HG03097 (cell line): ENCODE measurements at regions not wholly inside any gene's neighbourhood (a gene's known extent, or its start where the extent isn't known, plus 50 kb on each side); places are given as distances from the start of the nearest gene placed in this dataset.
"Not testable (repeated sequence)": the region's sequence is repeated elsewhere in the genome, so short reads cannot be mapped to it uniquely, and the experiment has no call there.

ENCODE experiments used
- ATAC-seq: cut with Tn5 transposase; IDR thresholded peaks from one replicate; pipeline ENCODE4 v1.9.1; 2021; ENCODE audit not compliant: unreplicated experiment, low FRiP score

DNA sequence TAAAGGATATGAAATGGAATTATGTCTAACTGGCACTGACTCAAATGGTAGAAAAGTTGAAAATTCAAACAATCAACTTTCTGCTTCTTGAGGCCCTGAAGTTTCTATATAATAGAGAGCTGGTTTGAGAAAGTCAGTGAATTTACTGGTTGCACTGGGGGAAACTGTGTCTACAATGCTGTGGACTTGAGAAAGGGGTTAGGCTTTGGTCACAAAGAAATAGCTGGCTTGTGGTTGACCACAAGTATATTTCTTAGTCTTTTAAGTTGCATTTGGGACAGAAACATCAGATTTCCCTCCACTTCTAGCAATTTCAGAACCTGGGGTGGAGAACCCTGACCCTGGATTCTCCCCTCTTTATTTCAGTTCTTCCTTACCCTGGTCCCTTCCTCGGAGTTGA, 192.6 kb upstream of the ACTBL2 start:
- no peak for ATAC-seq

DNA sequence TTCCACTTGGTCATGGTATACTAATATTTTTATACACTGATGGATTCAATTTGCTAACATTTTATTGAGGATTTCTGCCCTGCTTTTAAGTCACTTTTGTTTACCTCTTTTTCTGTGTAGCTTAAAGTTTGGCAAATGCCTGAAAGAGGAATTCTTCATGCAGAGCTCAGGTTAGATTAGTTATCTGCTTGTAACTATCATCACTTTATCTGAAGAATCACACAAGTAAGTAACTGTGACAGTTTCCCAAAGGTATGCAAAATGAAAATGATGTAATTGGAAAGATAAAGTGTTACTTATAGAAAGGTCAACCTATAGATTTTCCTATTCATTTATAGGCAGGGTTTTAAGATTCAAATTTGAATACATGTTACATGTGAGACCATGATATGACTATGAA, 188.8 kb upstream of the ACTBL2 start:
- no peak for ATAC-seq

DNA sequence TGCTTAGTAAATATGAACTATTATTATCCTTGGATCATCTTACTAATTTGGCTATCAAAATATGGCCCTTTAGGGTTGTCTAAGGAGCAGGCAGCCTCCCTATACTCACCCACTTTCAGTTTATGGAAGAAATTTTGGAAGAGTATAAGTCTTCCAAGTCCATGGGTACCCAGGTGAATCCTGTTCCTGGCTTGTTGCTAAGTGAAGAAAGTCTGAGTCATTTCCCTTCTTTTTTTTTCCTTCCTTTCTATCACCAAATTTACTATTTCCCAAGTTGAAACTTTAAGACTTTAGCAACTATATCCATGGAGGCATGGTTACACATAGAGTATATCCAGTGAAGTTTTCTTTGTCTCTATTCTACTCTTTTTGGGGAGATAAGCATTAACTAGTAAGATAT, 184.0 kb upstream of the ACTBL2 start:
- no peak for ATAC-seq

DNA sequence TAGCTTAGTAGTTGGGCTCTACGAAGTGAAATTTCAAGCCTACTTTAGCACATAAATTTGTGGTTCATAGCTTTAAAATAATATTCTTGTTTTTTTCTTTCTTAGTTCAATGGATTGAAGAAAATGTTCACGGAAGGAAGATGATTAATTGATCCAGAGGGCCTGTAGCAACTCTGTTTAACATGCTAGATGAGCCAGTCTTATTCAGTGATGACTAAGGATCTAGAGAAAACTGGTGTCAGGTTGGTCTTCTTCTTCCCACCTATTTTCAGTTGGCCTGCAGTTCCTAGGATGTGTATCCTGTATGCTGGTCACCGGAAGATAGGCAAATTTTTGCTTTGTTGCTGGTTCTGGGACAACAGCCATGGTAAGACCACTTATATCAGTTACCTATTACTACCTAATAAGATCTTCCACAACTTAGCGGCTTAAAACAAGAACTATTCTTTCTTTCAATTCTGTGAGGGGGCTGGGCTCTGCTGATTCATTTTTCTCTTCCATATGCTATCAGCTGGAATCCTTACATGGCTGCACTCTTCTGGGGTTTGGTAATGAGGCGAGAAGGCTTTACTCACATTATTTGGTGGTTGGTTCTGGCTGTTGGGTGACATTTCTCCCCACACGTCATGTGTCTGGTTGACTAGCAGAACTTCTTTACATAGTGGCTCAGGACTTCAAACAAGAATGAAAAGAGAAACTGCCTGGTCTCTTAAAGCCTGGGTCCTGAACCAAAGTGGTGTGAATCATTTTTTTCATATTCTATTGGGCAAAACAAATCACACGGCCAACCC, 182.7 kb upstream of the ACTBL2 start:
- ATAC-seq = no peak

DNA sequence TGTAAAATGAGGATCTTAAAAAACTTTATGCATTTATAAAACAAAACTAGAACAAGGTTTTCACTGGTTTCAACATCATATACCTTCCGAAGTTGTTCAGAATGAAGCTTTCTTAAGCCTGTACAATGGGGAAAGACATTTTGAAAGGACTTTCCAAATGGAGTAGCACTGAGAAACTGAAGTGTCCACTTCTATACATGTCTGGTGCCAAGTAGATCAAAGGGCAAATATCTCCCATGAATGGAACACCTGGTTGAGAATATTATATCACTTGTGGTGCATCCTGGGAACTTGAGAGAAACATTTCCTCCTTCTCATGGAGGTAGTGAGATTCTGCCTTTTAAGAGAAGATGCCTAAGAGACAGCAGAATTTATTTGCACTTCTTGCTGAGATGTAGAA, 182.1 kb upstream of the ACTBL2 start:
- ATAC-seq = no peak

DNA sequence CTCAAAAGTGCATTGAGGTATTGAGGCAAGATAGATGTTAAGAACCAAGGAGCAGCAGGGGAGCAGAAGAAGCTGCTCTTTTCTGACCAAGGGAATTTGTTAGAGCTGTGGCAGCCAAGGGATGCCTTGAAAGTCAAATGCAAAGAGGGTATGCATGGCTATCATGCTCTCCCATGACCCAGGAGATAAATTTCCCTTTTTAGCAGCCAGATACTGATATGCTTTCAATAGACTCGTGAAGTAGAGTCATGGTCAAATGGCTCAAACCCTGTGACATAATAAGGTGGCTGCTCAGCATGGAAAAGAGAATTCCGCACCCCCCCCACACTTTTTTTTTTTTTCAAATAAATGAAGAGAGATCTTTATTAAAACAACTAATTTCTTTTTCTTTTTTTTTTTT, 180.9 kb upstream of the ACTBL2 start:
- no peak for ATAC-seq

DNA sequence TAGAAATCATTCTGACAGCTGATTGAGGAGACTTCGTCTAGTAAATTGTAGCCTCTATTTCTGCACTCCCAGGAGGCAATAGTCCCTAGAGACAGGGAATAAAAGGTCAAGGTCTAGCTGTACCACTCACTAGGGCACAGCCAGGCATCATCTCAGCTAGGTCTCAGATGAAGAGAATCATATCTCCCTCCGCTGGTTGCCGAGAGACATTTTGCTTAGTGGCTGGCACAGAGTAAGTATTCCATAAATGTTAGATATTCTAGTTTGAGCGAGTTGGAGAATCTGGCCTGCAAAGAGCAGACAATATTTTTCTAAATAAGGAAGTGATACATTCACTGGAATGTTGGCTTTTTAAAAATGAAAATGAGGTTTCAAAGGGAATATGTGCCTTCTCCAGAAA, 180.4 kb upstream of the ACTBL2 start:
- ATAC-seq = no peak

DNA sequence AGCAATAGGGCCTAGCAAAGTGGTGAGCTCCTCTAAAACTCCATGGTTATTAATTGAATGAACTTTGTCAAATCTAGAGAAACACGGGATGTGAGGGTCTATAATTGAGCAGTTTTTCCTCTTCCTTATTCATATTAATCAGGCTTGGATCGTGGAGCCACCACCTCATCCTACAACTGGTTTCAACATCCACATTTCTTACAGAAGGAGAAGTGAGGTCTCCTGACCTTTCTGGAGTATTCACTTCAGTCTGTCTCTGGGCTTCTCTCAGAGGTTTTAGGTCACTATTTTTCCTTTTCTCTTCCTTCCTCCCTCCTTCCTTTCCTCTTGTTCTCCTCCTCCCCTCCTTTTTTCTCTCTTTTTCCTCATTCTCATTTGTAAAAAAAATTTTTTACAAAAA, 177.3 kb upstream of the ACTBL2 start:
- no peak for ATAC-seq

DNA sequence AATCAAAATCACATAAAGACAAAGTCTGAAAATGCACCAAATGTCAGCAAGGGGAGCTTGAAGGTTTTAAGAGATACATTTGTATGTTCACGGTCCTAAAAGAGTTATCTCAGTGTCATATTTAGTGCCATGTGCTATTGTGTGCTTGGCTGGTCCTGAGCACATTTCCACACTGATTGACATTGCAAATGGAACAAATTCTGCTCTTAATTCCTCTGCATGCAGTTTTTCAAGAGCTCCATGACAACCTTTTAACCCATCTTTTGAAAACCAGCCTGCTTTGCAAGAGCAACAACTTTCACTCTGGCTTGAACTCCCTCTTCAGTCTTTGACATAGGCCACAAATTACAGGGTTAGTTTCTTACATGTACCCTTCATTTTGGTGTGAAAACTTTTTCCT, 175.4 kb upstream of the ACTBL2 start:
- no peak for ATAC-seq

DNA sequence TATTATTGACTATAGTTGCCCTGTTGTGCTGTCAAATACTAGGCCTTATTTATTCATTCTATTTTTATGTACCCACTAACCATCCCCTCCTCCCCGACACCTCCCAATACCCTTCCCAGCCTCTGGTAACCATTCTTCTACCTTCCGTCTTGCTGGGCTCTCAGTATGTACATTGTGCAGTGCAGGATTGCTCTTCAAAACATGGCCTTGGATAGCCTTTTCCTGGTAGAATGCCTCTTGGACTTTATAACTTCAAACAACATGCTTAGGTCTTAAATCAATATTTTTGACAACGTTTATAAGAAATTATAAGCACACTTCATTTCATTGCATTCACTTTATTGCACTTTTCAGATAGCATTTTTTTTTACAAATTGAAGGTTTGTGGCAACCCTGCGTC, 172.6 kb upstream of the ACTBL2 start:
- ATAC-seq = no peak

DNA sequence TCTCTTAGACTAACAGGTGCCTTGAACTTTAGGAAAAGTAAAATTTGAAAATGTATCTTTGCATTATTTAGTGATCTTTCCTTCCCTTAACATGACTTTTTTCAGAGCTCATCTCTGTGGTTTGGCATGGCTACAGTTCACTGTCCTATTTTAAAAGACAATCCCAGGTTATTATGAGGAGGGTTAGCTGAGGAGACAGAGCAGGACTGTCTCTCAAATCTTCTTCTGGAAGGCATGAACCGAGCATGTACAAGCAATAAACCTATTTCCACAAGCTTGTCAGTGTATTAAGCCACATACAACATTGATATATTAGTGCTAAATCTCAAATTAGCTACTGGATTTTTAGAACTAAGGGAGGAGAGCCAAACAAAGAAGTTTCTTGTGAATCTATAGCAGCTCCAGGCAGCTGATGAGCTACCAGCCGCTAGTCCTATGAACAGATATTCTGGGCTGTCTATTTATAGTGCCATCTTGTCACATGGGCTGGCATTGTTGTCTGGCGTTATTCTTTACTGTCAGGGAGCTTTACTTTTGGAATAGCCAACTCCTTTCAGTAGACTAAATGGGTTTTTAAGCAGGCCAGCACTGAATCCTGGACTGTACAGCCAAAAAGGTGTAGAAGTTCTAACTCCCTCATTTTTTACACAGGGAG, 171.2 kb upstream of the ACTBL2 start:
- no peak for ATAC-seq

DNA sequence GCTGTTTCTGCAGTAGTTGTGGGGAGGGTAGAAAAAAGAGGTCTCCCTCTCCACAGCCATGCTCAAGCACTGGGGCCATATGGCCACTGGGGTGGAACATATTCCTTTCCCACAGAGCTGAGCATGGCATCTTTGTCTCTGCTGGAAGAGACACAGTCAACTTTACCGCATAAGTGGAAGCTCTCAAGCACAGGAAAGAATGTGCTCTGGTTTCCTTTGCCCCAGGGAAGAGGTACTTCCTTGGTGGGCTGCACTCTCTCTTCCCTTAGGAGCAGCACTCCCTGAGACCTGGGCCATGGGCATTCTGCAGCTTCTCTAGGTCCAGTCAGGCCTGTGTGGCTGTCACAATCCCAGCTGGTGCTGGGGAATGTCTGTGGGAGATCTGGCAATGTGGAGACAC, 168.5 kb upstream of the ACTBL2 start:
- ATAC-seq = no peak

DNA sequence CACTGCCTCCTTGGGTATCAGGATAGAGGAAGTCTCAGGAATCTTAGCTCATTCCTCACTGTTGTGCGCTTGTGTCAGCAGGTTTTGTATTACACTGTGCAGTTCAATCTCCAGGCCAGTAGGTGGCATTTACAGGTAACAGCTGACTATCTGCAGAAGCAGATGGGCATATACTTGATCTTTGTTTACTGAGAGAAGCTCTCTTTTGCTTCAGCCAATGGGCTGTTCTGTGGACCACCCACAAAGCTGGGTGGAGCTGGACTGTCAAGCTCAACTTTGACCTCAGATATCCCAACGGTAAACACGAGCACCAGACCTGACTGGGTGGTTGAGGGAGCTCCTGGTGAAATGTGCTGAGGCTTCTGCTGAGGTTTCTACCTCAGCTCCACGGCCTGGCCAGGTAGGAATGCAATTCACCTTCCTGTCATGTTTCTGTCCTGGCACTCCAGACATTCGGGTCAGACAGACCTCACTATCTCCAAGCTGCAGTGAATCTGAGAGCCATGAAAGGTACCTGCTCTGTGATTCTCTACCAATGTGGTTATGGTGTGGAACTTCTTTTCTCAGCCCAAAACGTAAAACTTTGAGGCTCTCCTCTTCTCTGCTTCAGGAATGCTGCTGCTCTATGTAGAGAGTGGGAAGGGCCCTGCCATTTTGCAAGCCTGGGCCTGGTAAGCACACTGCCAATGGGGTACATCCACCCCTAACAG, 167.9 kb upstream of the ACTBL2 start:
- peak; percentile 84 for ATAC-seq

DNA sequence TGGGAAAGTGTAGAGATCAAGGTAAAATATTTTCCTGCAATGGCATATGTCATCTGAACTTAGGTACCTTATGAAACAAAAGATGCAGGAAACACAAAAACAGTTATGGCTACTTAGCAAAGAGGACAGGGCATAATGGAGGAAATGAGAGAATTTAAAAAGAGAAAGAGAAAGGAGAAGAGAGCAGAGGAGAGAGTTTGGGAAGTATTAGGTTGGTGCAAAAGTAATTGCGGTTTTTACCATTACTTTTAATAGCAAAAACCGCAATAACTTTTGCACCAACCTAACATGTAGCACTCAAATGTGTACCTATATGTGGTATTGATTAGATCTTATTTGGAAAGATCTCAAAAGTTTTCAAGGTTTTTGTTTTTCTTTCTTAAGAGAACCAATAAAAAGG, 160.1 kb upstream of the ACTBL2 start:
- no peak for ATAC-seq

DNA sequence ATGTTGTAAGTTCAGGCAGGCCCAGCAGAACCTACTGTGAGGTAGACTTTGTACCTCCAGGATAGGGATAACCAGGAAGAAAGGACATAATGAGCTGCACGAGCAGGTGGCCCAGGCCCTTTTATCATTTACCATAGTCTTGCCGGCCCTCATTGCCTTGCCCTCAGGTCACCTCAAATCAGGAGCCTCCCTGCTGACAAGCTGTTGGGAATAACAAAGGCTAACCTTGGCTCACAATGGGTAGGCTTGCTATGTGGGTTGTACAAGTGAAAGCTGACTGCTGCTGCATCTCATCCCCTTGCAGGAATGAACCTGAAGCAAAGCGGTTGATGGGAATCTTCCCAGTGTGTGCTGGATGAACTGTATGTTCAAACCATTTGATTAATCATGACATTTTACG, 159.5 kb upstream of the ACTBL2 start:
- no peak for ATAC-seq

DNA sequence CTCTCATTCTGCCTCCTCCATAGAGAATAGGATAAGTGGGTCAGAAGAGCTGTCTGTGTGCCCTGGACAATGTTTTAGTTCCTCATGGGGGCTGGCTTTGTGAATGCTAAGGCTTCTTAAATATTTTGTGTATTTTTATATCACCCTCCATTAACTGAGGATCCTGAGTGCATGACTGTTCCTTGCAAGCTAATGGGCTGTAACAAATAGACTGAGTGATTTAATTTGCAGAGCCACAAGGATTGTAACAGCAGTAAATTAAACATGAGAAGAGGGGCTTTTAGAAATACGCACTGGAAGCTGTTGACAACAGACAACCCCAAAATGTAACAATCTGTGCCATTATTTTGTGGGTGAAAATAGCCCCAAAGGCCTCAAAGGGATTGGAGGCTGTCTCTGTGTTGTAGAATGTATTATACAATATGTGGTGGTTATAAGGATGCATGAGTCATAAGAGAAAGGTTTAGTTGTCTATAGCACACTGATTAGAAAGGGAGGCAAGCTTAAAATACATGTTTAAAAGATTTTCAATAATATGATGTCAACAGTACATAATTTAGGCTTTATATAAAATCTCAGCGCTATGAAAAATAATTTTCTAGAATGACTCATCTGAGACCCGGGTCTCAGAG, 152.7 kb upstream of the ACTBL2 start:
- no peak for ATAC-seq

DNA sequence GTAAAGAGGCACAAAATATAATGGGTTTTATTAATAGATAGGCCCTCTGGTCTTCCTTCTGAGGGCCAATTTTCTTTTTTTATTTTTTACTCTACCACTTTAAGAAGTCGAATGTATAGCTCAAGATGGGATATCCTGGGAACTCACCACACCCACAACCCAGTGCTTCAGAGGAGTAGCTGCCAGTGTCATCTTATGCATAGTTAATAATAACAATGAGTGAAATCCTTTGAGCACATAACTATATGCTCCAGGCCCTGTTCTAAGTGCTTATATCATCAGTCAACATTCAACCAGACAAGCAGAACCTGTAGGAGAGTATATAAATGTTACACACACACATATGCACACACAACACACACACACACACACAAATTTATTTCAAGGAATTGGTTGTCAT, 150.3 kb upstream of the ACTBL2 start:
- no peak for ATAC-seq

DNA sequence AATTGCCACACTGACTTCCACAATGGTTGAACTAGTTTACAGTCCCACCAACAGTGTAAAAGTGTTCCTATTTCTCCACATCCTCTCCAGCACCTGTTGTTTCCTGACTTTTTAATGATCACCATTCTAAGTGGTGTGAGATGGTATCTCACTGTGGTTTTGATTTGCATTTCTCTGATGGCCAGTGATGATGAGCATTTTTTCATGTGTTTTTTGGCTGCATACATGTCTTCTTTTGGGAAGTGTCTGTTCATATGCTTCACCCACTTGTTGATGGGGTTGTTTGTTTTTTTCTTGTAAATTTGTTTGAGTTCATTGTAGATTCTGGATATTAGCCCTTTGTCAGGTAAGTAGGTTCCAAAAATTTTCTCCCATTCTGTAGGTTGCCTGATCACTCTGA, 148.5 kb upstream of the ACTBL2 start:
- ATAC-seq = not testable (repeated sequence)

DNA sequence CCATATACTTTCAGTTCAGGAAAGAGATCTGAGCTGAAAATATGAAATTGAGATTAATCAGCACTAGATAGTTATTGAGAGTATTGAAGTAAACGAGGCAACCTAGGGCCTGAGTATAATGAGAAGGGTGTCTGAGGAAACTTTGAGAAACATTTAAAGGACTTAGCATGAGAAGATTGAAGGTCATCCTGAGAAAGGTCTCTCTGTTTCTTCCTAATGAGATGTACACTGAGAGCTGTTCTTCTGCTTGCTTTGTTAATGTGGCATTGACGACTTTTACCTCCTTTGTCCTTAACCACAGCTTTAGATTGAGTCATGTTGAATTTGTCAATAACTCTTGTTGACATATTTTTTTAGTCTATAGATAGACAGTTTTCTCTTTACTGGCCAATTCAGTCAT, 145.1 kb upstream of the ACTBL2 start:
- ATAC-seq = no peak

DNA sequence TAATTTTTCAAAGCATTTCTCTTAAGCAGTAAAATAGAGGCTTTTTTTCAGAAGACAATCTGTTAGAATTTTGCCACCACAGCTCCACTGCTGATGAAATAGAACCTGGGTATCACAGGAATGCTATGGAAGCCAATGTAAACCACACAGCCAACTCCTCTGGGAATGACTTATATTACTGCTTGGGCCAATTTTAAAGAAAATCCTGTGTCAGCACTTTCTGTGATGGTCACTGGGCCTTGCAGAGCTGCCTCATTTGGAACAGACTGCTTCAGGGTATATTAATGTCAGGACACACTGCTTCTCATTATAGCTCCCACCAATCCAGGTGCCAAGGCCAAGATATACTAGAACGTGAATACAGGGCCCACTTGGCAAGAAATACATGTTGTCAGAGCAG, 144.1 kb upstream of the ACTBL2 start:
- no peak for ATAC-seq

DNA sequence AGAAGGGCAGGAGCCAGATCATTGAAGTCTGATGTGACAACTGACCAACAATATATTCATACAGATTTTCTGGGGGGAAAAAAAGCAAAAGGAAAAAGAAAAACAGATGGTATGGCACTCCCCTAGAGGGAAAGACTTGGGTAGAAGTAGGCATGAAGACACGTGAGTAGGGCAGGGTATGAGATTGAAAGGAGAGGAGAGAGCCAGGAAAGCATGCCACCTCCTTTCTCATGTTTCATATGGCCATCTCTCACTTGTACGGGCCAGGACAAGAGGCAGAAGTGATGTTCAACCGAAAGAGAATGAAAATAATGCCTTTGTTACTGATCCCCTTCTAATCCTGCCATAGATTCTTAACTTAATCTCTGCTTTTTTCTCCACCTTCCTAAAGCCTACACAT, 139.0 kb upstream of the ACTBL2 start:
- ATAC-seq = no peak
